Heart left ventricle (tissue), 16 donors: ENCODE measurements at regions not wholly inside any gene's neighbourhood (a gene's known extent, or its start where the extent isn't known, plus 50 kb on each side); places are given as distances from the start of the nearest gene placed in this dataset.

Experiments used
- ATAC-seq, 4 donors: fragments of 200-7000 bp; cut with Tn5 transposase; one replicate each; pipeline ENCODE4 v1.9.1; 2020 to 2022; ENCODE audit warnings: moderate library complexity in 4 of 4, mild to moderate bottlenecking in 3 of 4, moderate number of reproducible peaks in 1 of 4
- DNase-seq, 5 donors: peaks; one replicate each; pipeline ENCODE4 v3.0.0-alpha.2; 2020
- H3K27ac ChIP-seq, 12 donors: fragments of 200-600 bp; sonication (generic) in 4 of 12; one replicate each; pipeline versions ENCODE4 v1.5.0 to v1.8.0; 2016 to 2022; ENCODE audit warnings: mild to moderate bottlenecking in 2 of 12
- H3K27me3 ChIP-seq, 9 donors: fragments of 200-600 bp; sonication (generic) in 2 of 9; one replicate each; pipeline versions ENCODE4 v1.5.1 to v1.8.0; 2016 to 2022; ENCODE audit warnings: mild to moderate bottlenecking in 3 of 9
- H3K36me3 ChIP-seq, 9 donors: fragments of 200-600 bp; sonication (generic) in 2 of 9; one replicate each; pipeline versions ENCODE4 v1.5.0 to v1.8.0; 2018 to 2022; ENCODE audit warnings: mild to moderate bottlenecking in 2 of 9
- H3K4me1 ChIP-seq, 12 donors: fragments of 200-600 bp; sonication (generic) in 4 of 12; one replicate each; pipeline versions ENCODE4 v1.5.0 to v1.8.0; 2016 to 2022; ENCODE audit warnings: mild to moderate bottlenecking in 3 of 12
- H3K4me3 ChIP-seq, 12 donors: fragments of 200-600 bp; sonication (generic) in 4 of 12; one replicate each; pipeline versions ENCODE4 v1.5.0 to v1.8.0; 2017 to 2022; ENCODE audit warnings: mild to moderate bottlenecking in 9 of 12, moderate library complexity in 4 of 12
- H3K9me3 ChIP-seq, 12 donors: fragments of 200-600 bp; sonication (generic) in 4 of 12; one replicate each; pipeline versions ENCODE4 v1.5.0 to v1.8.0; 2016 to 2022; ENCODE audit warnings: mild to moderate bottlenecking in 1 of 12
- POLR2A ChIP-seq, 2 donors: fragments of 450-650 bp; IDR thresholded peaks; one replicate each; pipeline ENCODE4 v1.6.1; 2017; ENCODE audit warnings: antibody characterized with exemption in 2 of 2, mild to moderate bottlenecking in 2 of 2, moderate library complexity in 2 of 2
- WGBS, 4 donors: extraction: QIAGEN DNeasy Blood & Tissue Kit in 2 of 4; methylation state at CpG; one replicate each; pipeline versions ENCODE4 v1.1.5 to v1.1.7; 2013 to 2018; 5-methylcytosine and 5-hydroxymethylcytosine counted together
- intact Hi-C, 10 donors: fragments of 100-400 bp; cut with DNase I; formaldehyde crosslinking; loops; one replicate each; pipeline versions ENCODE4 v1.11.1 to v1.14.2; 2022
- TF ChIP-seq, protein P1 (sequence below), 12 donors: fragments of 200-600 bp; sonication (generic) in 4 of 12; IDR thresholded peaks; one replicate each; pipeline versions ENCODE4 v1.5.0 to v1.8.0; 2018 to 2022; ENCODE audit warnings: antibody characterized with exemption in 12 of 12, mild to moderate bottlenecking in 5 of 12
- donor health status: ischemic (EF 13 %, LVEDD 7.1; RV severe dilation, severe dysfunction).
- donor health status: healthy with polysubstance abuse.
- donor health status: DM: no; HTN: yes; CAD: no.
- donor health status: DM: no; HTN: no; CAD: no.
- donor health status: ischemic (EF 25% LVEDD 6.9; RV normal size, moderate dysfunction).
- donor health status: ischemic (EF 25% LVEDD 5.7; RV mildly dilated, moderate dysfunction).
- donor health status: healthy.
- donor health status: DM: yes; HTN: yes; CAD: no.
- donor health status: ischemic (EF 35%, LVEDD 5.7; RV mildly dilated, moderate dysfunction).
- donor health status: nonischemic (EF 11% LVEDD 7.7; RV severe dilation, severe dysfunction).
- donor health status: DM: yes; HTN: yes; CAD: no.
- donor health status: PGD.
- donor health status: ischemic (EF 29% LVEDD 5.4; RV normal size, mild dysfunction).
- donor health status: nonischemic (EF 23%, LVEDD 6.1; RV moderate dilation, normal function).

- 96 to 98% (median 97%) methylated on average over 2 of the region's 2 CpGs for WGBS, 4 donors
- no peak for TF ChIP-seq POLR2A (IDR thresholded peaks at IDR 0.05)
- no peak overlapping the region for H3K4me3 ChIP-seq
- no peak overlapping the region for H3K27ac ChIP-seq
- H3K36me3 ChIP-seq, result no peaks in the 10 kb centered on the region
- H3K9me3 ChIP-seq, result peaks cover 0 to 14% (median 0%) of the 10 kb centered on the region in 12 donors
- DNase-seq (no peak), ATAC-seq (no peak)
- no peaks in the 10 kb centered on the region for H3K27me3 ChIP-seq
- intact Hi-C loops, result no loop called here
- no peaks in the 10 kb centered on the region for H3K4me1 ChIP-seq
Measured at GRCh38 chr14:71214241-71214640, 307.0 kb downstream of the PCNX1 start.

DNA sequence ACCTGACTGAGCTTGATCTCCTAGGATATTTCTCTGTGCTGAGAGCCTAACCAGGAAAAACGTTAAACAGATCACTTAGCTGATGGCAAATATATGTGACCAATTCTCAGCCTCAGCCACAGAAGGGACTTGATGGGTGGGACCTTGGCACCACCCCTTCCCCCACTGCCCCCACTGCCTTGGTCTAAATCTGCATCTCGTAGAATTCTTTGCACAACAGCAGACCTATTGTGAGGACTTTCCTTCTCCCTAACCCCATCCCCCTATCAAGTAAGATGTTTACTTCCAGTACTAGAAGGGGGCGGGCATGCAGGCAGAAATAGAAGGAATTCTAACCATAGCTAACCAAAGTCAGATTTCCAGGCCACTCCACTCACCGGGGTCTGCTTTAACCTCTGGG is 313.2 kb downstream of the PCNX1 start:
- WGBS, 4 donors, result 67 to 74% (median 72%) methylated on average over 4 of the region's 4 CpGs
- H3K4me1 ChIP-seq, result no peaks in the 10 kb centered on the region
- intact Hi-C loops, result no loop called here
- no peak for TF ChIP-seq POLR2A (IDR thresholded peaks at IDR 0.05)
- TF ChIP-seq, protein P1, sequence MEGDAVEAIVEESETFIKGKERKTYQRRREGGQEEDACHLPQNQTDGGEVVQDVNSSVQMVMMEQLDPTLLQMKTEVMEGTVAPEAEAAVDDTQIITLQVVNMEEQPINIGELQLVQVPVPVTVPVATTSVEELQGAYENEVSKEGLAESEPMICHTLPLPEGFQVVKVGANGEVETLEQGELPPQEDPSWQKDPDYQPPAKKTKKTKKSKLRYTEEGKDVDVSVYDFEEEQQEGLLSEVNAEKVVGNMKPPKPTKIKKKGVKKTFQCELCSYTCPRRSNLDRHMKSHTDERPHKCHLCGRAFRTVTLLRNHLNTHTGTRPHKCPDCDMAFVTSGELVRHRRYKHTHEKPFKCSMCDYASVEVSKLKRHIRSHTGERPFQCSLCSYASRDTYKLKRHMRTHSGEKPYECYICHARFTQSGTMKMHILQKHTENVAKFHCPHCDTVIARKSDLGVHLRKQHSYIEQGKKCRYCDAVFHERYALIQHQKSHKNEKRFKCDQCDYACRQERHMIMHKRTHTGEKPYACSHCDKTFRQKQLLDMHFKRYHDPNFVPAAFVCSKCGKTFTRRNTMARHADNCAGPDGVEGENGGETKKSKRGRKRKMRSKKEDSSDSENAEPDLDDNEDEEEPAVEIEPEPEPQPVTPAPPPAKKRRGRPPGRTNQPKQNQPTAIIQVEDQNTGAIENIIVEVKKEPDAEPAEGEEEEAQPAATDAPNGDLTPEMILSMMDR (IDR thresholded peaks at IDR 0.05), result no peak
- H3K9me3 ChIP-seq, result peaks cover 0 to 14% (median 0%) of the 10 kb centered on the region in 12 donors
- no peak for ATAC-seq
- H3K36me3 ChIP-seq, result no peaks in the 10 kb centered on the region
- no peak overlapping the region for H3K4me3 ChIP-seq
- H3K27ac ChIP-seq, result no peak overlapping the region
- DNase-seq, result no peak
- H3K27me3 ChIP-seq, result no peaks in the 10 kb centered on the region

DNA sequence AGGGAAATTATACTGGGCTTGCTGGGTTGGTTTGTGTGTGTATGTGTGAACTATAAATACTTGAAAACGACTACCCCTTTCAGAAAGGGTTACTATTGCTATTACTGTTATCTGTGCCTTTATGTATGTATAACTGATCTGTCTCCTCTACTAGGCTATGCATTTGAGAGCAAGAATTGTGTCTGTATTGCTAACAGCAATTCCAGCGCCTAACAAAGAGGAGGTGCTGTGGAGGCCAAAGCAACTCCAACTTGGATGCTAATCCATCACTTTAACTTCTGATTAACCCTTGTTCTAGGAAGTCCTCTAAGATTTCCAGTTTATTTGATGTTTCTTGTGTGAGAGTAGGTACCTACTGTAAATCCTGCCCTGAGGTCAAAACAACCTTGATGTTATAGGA is 313.9 kb downstream of the PCNX1 start:
- Histone ChIP-seq H3K36me3 (no peaks in the 10 kb centered on the region), H3K27ac (no peak overlapping the region), H3K4me1 (no peaks in the 10 kb centered on the region), H3K4me3 (no peak overlapping the region), H3K9me3 (peaks cover 0 to 14% (median 0%) of the 10 kb centered on the region in 12 donors), H3K27me3 (no peaks in the 10 kb centered on the region)
- no peak for TF ChIP-seq POLR2A (IDR thresholded peaks at IDR 0.05)
- TF ChIP-seq, protein P1 (IDR thresholded peaks at IDR 0.05), result no peak
- ATAC-seq, result no peak
- WGBS, 4 donors, result 88 to 94% (median 90%) methylated on average over 2 of the region's 2 CpGs
- intact Hi-C loops, result no loop called here
- DNase-seq, result no peak

GRCh38 chr14:71225113-71225512 is 317.9 kb downstream of the PCNX1 start:
- no peaks in the 10 kb centered on the region for H3K27me3 ChIP-seq
- no peak for TF ChIP-seq POLR2A (IDR thresholded peaks at IDR 0.05)
- TF ChIP-seq, protein P1 (IDR thresholded peaks at IDR 0.05), result no peak

GRCh38 chr14:71228711-71229110 is 321.5 kb downstream of the PCNX1 start:
- H3K4me3 ChIP-seq, result no peak overlapping the region
- intact Hi-C loops, result no loop called here
- no peak overlapping the region for H3K27ac ChIP-seq
- no peaks in the 10 kb centered on the region for H3K27me3 ChIP-seq
- no peak for ATAC-seq
- DNase-seq, result no peak
- no peaks in the 10 kb centered on the region for H3K4me1 ChIP-seq
- 52 to 73% (median 60%) methylated on average over 2 of the region's 2 CpGs for WGBS, 4 donors
- H3K36me3 ChIP-seq, result no peaks in the 10 kb centered on the region
- TF ChIP-seq, protein P1 (IDR thresholded peaks at IDR 0.05), result no peak
- no peak for TF ChIP-seq POLR2A (IDR thresholded peaks at IDR 0.05)
- H3K9me3 ChIP-seq, result no peaks in the 10 kb centered on the region

More at GRCh38 chr14:71225113-71225512, 317.9 kb downstream of the PCNX1 start:
- H3K4me3 ChIP-seq, result no peak overlapping the region
- H3K4me1 ChIP-seq, result no peaks in the 10 kb centered on the region
- DNase-seq (no peak), ATAC-seq (no peak)
- no peaks in the 10 kb centered on the region for H3K9me3 ChIP-seq
- no peaks in the 10 kb centered on the region for H3K36me3 ChIP-seq
- H3K27ac ChIP-seq, result no peak overlapping the region
- 37 to 55% (median 42%) methylated on average over 2 of the region's 2 CpGs for WGBS, 4 donors
- intact Hi-C loops, result no loop called here
